ENCODE measurements at regions not wholly inside any gene's neighbourhood (a gene's known extent, or its start where the extent isn't known, plus 50 kb on each side); places are given as distances from the start of the nearest gene placed in this dataset.

DNA sequence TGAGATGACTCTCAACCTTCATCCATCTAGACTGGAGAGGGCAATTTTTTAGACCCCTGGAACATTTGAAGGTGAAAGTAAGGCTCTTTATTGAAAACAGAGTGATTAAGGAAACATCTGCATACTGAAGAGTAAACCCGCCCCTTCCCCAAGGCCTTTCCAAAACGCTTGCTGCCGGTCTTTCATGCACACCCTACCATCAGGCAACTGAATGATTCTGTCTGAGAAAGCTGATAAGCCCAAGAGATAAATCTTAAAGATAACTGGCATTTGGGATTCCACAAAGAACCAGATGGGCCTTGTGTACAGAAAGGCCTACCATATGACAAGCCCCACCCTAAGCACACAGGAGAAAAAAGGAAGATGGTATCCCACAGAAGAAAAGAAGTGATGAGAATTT lies 54.4 kb upstream of the PIK3R1 start:
- H3K27ac ChIP-seq = no peak overlapping the region
- no peak for DNase-seq (ENCODE audit: low read depth, low spot score)

GRCh38 chr5:68159224-68159951 lies 56.2 kb upstream of the PIK3R1 start:
- no peak for DNase-seq (ENCODE audit: low read depth, low spot score)
- H3K27ac ChIP-seq = no peak overlapping the region

DNA sequence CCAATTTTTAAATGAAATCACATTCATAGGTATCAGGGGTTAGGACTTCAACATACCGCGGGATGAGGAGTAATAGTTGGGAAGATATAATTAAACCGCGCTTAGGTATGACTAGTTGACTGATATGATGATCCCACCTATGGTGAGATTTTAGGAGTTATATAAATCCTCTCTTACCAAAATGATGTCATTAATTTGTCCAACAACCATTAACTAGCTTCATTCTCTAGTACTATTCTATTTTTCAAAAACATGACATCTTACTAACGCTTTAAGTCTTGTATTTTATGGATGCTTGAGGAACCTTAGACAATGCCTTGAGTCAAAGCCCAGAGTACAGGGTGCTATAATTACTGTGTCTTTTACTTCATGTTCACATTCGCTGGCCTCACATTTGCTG lies 59.6 kb upstream of the PIK3R1 start:
- no peak for DNase-seq (ENCODE audit: low read depth, low spot score)
- no peak overlapping the region for H3K27ac ChIP-seq

DNA sequence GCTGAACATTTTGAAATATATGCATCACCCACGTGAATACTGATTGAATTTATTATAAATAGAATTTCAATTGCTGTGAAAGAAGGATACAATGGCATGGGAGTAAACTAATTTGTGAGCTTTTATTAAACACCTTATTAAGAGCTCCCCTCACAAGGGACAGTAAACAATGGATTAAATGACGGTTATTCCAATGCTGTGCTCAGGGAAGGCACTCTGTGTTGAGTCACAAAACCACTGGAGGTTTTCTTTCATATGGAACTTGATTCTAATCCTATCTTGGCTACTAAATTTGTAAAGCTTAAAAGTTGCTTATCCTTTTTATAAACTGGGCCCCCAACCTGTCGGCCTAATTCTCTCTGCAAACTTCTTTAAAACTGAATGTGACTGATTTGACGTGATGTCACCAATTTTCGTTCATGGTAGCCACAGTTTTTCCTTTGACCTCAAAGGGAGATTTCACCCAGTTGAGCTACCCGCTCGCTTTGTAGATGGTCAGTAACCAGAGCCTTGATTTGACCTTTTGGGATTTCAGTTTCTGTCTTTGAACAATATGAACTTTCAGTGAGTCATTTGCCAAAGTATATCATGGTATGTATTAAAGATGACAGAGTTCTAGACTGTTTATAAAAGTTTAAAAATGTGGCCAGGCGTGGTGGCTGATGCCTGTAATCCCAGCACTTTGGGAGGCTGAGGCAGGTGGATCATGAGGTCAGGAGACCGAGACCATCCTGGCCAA lies 61.3 kb upstream of the PIK3R1 start:
- no peak overlapping the region for H3K27ac ChIP-seq

GRCh38 chr5:68151812-68152211 lies 63.7 kb upstream of the PIK3R1 start:
- DNase-seq (ENCODE audit: low read depth, low spot score) = no peak

More for the DNA sequence above, 61.3 kb upstream of the PIK3R1 start:
- no peak for DNase-seq (ENCODE audit: low read depth, low spot score)

GRCh38 chr5:68149189-68149588 lies 66.4 kb upstream of the PIK3R1 start:
- no peak overlapping the region for H3K27ac ChIP-seq
- no peak for DNase-seq (ENCODE audit: low read depth, low spot score)

More at GRCh38 chr5:68151812-68152211, 63.7 kb upstream of the PIK3R1 start:
- H3K27ac ChIP-seq = no peak overlapping the region

DNA sequence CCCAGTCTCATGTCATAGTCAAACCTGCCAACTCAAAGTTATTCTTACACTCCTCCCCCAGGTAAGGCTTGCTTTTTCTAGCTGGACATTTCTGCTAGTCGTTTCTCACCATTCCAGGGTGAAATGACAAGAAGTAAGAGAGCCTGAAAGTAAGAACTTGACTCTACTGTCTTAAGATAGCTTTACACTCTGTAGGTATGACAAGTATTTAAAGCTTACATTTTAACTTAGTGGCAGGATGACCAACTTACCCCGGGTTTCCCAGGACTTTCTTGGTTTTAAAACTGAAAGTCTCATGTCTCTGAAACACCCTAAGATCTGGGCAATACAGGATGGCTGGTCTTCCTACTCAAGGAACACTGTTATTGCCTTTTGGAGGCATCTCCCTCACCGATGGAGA lies 67.5 kb upstream of the PIK3R1 start:
- H3K27ac ChIP-seq = no peak overlapping the region
- DNase-seq (ENCODE audit: low read depth, low spot score) = no peak

- DNase-seq (ENCODE audit: low read depth, low spot score) = no peak
- no peak overlapping the region for H3K27ac ChIP-seq
These were observed 67.9 kb upstream of the PIK3R1 start for GRCh38 chr5:68147659-68148058.

GRCh38 chr5:68141494-68141893 lies 74.1 kb upstream of the PIK3R1 start:
- DNase-seq (ENCODE audit: low read depth, low spot score) = no peak

GRCh38 chr5:68140763-68141162 lies 74.8 kb upstream of the PIK3R1 start:
- H3K27ac ChIP-seq = no peak overlapping the region
- no peak for DNase-seq (ENCODE audit: low read depth, low spot score)

More at GRCh38 chr5:68141494-68141893, 74.1 kb upstream of the PIK3R1 start:
- H3K27ac ChIP-seq = no peak overlapping the region

- H3K27ac ChIP-seq = no peak overlapping the region
- no peak for DNase-seq (ENCODE audit: low read depth, low spot score)
These were observed 75.7 kb upstream of the PIK3R1 start for GRCh38 chr5:68139611-68140441.

GRCh38 chr5:68137511-68138140 lies 77.9 kb upstream of the PIK3R1 start:
- DNase-seq (ENCODE audit: low read depth, low spot score) = no peak
- no peak overlapping the region for H3K27ac ChIP-seq

DNA sequence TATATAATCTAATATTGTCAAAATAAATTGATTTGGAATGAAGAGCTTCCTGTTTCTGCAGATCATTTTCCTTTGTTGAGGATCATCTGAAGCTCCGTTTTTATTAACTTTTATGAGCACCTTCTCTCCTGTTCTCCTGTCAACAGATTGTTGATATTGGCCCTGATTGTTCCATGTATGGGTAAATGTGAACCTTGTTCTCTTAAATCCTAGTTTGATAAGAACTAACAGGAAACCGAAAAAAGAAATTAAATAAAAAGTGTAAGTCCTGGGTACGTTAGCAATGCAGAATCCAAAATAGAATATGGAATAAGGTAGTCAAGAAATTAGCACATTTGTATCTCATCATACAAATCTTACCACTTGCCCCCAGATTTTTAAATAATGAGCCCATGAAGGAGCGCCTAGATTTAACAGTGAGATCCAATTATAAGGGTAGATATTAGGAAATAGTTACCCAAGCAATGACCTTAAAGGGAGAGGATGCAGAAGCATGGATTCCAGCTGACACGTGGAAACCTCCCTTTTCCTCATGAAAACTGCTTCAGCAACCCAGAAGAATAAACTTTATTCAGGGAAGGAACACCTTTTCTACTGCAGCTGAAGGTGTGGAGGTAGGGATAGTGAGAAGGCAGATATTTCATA lies 80.8 kb upstream of the PIK3R1 start:
- no peak for DNase-seq (ENCODE audit: low read depth, low spot score)

DNA sequence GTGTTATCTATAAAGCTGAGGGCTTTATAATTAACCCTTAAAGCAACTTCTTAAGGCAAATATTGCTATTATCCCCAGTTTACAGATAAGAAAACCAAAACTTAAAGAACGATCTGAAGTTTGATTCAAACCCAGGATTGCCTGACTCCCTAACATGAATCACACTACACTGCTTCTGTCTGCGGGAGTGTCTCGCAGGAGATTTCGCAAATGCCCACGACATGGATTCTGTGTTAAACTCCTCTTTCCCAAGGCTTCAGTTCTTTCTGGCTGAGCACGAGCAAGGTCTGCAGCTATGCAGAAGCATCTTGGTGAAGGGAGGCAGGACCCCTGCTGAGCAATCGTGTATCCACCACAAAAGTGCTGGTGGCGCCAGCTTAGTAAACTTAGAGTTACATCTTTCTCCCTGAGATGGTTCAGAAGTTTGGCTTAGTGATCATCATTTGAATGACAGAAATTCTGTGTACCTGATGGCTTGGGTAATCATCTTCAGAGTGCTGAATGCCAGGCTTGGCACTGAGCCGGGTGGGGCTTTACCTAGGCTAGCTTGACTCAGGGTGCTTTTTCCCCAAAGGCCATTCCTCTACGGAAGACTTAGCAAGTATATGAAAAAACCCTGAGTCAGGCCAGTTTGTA lies 81.4 kb upstream of the PIK3R1 start:
- H3K27ac ChIP-seq = no peak overlapping the region
- DNase-seq (ENCODE audit: low read depth, low spot score) = no peak

More for the DNA sequence above, 80.8 kb upstream of the PIK3R1 start:
- H3K27ac ChIP-seq = no peak overlapping the region

DNA sequence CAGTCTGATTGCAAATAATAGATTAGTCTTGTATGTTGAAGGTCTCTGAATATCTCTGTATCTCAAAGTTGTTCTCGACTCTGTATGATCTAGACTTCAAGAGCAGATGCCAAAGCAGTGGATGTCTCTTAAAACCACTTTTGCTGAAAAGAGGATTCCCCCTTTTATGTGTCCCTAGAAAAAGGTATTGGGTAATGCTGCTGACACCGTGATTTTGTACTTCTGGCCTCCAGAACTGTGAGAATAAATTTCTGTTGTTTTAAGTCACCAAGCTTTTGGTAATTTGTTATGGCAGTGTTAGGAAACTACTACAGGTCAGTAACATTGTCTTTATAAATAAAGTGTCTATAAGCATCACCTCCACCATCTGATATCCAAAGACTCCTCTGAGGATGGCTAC lies 85.3 kb upstream of the PIK3R1 start:
- DNase-seq (ENCODE audit: low read depth, low spot score) = no peak

GRCh38 chr5:68129364-68129763 lies 86.2 kb upstream of the PIK3R1 start:
- no peak for DNase-seq (ENCODE audit: low read depth, low spot score)
- H3K27ac ChIP-seq = no peak overlapping the region

More for the DNA sequence above, 85.3 kb upstream of the PIK3R1 start:
- H3K27ac ChIP-seq = no peak overlapping the region

DNA sequence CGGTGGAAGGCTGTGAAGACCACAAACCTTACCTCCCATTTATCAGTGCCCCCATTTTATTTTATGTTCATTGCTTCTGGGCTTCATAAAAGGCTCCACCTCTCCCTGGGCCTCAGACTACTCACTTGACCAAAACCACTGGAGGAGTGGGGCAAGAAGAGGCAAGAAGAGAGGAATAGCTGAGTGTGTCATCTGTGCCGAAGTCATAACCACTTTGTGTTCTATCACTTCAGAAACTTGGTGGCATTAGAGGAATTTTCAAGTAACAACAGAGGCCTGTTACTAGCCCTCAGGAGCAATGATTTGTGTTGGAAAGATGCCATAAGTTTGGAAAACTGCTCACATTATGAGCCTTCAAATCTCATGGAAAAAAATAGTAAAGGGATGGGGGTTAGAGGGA lies 88.7 kb upstream of the PIK3R1 start:
- no peak overlapping the region for H3K27ac ChIP-seq
- no peak for DNase-seq (ENCODE audit: low read depth, low spot score)

- no peak overlapping the region for H3K27ac ChIP-seq
- no peak for DNase-seq (ENCODE audit: low read depth, low spot score)
These were observed 92.9 kb upstream of the PIK3R1 start for GRCh38 chr5:68122439-68123328.
